ENCODE measurements at regions not wholly inside any gene's neighbourhood (a gene's known extent, or its start where the extent isn't known, plus 50 kb on each side); places are given as distances from the start of the nearest gene placed in this dataset.

DNA sequence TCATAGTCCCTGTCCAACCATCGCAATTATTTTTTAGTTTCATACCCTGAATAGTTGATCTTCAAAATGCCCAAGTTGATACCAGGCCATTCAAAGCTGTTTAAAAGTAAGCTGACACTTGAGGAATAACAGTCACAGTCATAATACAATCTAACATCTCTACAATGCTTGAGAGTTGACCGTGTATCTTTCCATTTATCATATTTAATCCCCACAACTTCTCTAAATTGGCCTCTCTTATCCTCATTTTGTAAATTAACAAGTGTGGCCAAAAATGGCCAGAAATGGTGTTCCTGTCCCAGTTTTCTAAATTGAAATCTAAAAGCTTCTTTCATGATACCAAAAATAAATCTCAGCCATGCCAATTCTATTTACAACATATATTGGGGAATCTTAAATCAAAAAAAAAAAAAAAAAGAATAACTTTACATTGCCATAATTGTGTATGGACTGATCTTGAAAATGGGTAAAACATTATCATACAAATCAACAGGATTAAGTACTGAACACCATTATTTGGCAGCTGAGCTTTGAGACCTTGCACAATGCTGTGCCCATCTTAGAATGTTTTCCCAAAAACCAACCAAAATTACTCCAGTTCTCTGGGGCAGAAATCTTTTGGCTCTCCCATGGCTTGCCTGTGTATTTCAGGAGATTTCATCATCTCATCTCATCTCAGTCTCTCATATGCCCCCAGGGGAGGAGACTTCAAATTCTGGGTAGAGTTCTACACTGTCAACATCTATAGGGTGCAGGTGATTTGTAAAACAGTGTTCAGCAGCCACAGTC lies 448.7 kb upstream of the JARID2 start:
- Histone ChIP-seq H3K27me3 (ENCODE audit: insufficient read depth, low read length) (no peaks in the 10 kb centered on the region), H4K20me1 (ENCODE audit: insufficient read depth, low read length) (no peaks in the 10 kb centered on the region), H3K4me2 (ENCODE audit: insufficient read depth, low read length) (no peak overlapping the region), H3K9me3 (ENCODE audit: low read depth, low read length) (no peaks in the 10 kb centered on the region), H3K27ac (ENCODE audit: low read depth, low read length) (no peak overlapping the region), H3K79me2 (ENCODE audit: insufficient read depth, low read length) (no peaks in the 10 kb centered on the region), H2AFZ (ENCODE audit: low read length) (no peak overlapping the region), H3K36me3 (ENCODE audit: insufficient read depth, low read length) (no peaks in the 10 kb centered on the region), H3K4me1 (ENCODE audit: insufficient read depth, low read length) (no peaks in the 10 kb centered on the region), H3K4me3 (ENCODE audit: insufficient read depth, low read length) (no peak overlapping the region)
- TF ChIP-seq, protein P1, sequence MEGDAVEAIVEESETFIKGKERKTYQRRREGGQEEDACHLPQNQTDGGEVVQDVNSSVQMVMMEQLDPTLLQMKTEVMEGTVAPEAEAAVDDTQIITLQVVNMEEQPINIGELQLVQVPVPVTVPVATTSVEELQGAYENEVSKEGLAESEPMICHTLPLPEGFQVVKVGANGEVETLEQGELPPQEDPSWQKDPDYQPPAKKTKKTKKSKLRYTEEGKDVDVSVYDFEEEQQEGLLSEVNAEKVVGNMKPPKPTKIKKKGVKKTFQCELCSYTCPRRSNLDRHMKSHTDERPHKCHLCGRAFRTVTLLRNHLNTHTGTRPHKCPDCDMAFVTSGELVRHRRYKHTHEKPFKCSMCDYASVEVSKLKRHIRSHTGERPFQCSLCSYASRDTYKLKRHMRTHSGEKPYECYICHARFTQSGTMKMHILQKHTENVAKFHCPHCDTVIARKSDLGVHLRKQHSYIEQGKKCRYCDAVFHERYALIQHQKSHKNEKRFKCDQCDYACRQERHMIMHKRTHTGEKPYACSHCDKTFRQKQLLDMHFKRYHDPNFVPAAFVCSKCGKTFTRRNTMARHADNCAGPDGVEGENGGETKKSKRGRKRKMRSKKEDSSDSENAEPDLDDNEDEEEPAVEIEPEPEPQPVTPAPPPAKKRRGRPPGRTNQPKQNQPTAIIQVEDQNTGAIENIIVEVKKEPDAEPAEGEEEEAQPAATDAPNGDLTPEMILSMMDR (IDR thresholded peaks at IDR 0.05; ENCODE audit: extremely low read depth, low read depth, low read length): no peak
- DNase-seq (ENCODE audit: insufficient read length, low spot score, missing footprints): no peak

DNA sequence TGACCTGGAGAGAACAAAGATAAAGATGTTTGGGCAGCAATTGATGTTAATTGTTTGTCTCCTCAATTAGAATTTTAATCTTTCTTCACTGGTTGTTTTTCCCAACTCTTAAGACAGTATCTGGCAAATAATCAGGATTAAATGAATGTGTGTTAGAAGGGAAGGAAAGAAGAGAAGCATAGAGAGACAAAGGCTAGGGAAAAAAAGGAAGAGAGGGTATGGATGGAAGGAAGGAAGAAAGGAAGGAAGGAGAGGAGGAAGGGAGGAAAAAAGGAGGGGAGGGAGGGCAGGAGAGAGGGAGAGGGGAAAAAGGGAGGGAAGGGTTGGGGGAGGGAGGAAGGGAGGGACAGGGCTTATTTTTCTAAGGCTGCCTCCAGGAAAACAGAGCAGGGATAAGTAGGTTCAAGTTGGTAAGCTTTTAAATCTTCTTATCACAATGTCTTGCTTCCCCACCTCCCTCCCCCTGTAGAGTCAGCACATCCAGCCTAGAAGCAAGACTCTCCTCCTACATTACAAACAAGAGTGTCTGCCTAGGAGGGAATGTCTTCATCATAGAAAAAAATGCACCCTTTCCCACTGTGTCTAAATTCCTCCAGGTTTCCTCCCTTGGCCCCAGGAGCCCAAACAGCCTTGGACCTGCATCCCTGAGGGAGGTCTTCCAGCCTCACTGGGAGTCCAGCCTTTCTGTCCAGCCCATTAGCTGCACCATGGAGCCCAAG lies 447.8 kb upstream of the JARID2 start:
- H3K4me3 ChIP-seq (ENCODE audit: insufficient read depth, low read length): no peak overlapping the region
- no peak overlapping the region for H3K27ac ChIP-seq (ENCODE audit: low read depth, low read length)
- H2AFZ ChIP-seq (ENCODE audit: low read length): no peak overlapping the region
- H3K4me1 ChIP-seq (ENCODE audit: insufficient read depth, low read length): no peaks in the 10 kb centered on the region
- no peaks in the 10 kb centered on the region for H3K27me3 ChIP-seq (ENCODE audit: insufficient read depth, low read length)
- no peaks in the 10 kb centered on the region for H3K36me3 ChIP-seq (ENCODE audit: insufficient read depth, low read length)
- no peak overlapping the region for H3K4me2 ChIP-seq (ENCODE audit: insufficient read depth, low read length)
- TF ChIP-seq, protein P1 (IDR thresholded peaks at IDR 0.05; ENCODE audit: extremely low read depth, low read depth, low read length): no peak
- H3K79me2 ChIP-seq (ENCODE audit: insufficient read depth, low read length): no peaks in the 10 kb centered on the region
- H3K9me3 ChIP-seq (ENCODE audit: low read depth, low read length): no peaks in the 10 kb centered on the region
- H4K20me1 ChIP-seq (ENCODE audit: insufficient read depth, low read length): no peaks in the 10 kb centered on the region
- no peak for DNase-seq (ENCODE audit: insufficient read length, low spot score, missing footprints)

DNA sequence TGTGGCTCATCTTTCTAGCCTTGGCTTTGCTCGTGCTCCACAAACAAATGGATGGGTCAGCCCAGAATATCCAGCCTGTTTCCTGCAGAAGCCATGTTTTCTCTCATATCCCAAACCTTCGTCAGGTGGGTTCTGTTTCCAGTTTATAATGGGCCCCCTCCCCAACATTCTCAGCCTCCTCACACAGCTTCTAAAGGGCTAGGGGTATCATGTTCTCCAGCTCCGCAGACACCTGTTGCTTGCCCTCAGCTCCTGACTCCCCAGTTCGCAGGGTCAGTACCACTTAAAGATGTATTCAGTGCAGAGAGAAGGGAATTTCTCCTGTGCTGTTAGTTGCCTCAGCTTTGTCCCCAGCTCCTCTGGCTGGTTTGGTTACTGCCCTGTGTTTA lies 447.3 kb upstream of the JARID2 start:
- H3K4me1 ChIP-seq (ENCODE audit: insufficient read depth, low read length): no peaks in the 10 kb centered on the region
- H3K79me2 ChIP-seq (ENCODE audit: insufficient read depth, low read length): no peaks in the 10 kb centered on the region
- H3K9me3 ChIP-seq (ENCODE audit: low read depth, low read length): no peaks in the 10 kb centered on the region
- no peaks in the 10 kb centered on the region for H3K27me3 ChIP-seq (ENCODE audit: insufficient read depth, low read length)
- no peaks in the 10 kb centered on the region for H3K36me3 ChIP-seq (ENCODE audit: insufficient read depth, low read length)
- no peak overlapping the region for H3K4me2 ChIP-seq (ENCODE audit: insufficient read depth, low read length)
- H4K20me1 ChIP-seq (ENCODE audit: insufficient read depth, low read length): no peaks in the 10 kb centered on the region
- no peak overlapping the region for H3K27ac ChIP-seq (ENCODE audit: low read depth, low read length)
- H2AFZ ChIP-seq (ENCODE audit: low read length): no peak overlapping the region
- TF ChIP-seq, protein P1 (IDR thresholded peaks at IDR 0.05; ENCODE audit: extremely low read depth, low read depth, low read length): no peak
- DNase-seq (ENCODE audit: insufficient read length, low spot score, missing footprints): no peak
- H3K4me3 ChIP-seq (ENCODE audit: insufficient read depth, low read length): no peak overlapping the region

DNA sequence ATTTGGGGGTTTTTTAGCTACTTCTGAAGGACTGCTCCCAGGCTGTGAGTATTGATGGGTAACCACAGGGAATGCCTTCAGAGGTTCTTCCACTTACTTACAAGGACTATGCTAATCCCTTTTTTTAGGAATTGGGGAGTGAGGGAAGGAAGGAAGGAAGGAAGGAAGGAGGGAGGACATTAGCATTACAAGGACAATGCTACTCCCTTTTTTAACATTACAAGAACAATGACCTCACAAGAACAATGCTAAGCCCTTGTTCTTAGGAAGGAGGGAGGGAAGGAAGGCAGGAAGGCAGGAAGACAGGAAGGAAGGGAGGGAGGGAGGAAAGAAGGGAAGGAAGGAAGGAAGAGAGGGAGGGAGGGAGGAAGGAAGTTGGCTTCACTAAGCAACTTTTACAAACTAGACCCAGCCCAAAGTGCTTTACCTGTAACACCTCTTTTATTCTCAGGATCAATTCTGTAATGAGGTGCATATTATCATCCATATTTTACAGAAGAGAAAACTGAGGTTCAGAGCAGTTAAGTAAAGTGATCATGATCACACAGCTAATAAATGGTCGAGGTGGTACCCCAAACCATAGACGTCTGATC lies 446.8 kb upstream of the JARID2 start:
- Histone ChIP-seq H3K9me3 (ENCODE audit: low read depth, low read length) (no peaks in the 10 kb centered on the region), H4K20me1 (ENCODE audit: insufficient read depth, low read length) (no peaks in the 10 kb centered on the region), H3K4me1 (ENCODE audit: insufficient read depth, low read length) (no peaks in the 10 kb centered on the region), H3K27me3 (ENCODE audit: insufficient read depth, low read length) (no peaks in the 10 kb centered on the region), H3K36me3 (ENCODE audit: insufficient read depth, low read length) (no peaks in the 10 kb centered on the region), H3K79me2 (ENCODE audit: insufficient read depth, low read length) (no peaks in the 10 kb centered on the region), H3K4me2 (ENCODE audit: insufficient read depth, low read length) (no peak overlapping the region), H3K4me3 (ENCODE audit: insufficient read depth, low read length) (no peak overlapping the region), H2AFZ (ENCODE audit: low read length) (no peak overlapping the region), H3K27ac (ENCODE audit: low read depth, low read length) (no peak overlapping the region)
- TF ChIP-seq, protein P1 (IDR thresholded peaks at IDR 0.05; ENCODE audit: extremely low read depth, low read depth, low read length): no peak
- DNase-seq (ENCODE audit: insufficient read length, low spot score, missing footprints): no peak
